NT2/D1 (cell line): ENCODE measurements at regions not wholly inside any gene's neighbourhood (a gene's known extent, or its start where the extent isn't known, plus 50 kb on each side); places are given as distances from the start of the nearest gene placed in this dataset.

Source experiments
- SUZ12 ChIP-seq: IDR thresholded peaks from 2 replicates; pipeline ENCODE4 v1.6.1; 2011; ENCODE audit not compliant: insufficient read length, insufficient read depth; ENCODE audit errors: extremely low read depth
- YY1 ChIP-seq: IDR thresholded peaks from 2 replicates; pipeline ENCODE4 v1.6.1; 2011; ENCODE audit not compliant: insufficient read length, insufficient read depth
- ZNF274 ChIP-seq: IDR thresholded peaks from 2 replicates; pipeline ENCODE4 v1.6.1; 2011; ENCODE audit warnings: mild to moderate bottlenecking, low read depth, low read length

- TF ChIP-seq SUZ12 (no peak), YY1 (no peak), ZNF274 (no peak)
Measured at GRCh38 chr13:99827011-99827772, 144.4 kb downstream of the ZIC5 start.
